ENCODE measurements at regions not wholly inside any gene's neighbourhood (a gene's known extent, or its start where the extent isn't known, plus 50 kb on each side); places are given as distances from the start of the nearest gene placed in this dataset.
"Not testable (repeated sequence)": the region's sequence is repeated elsewhere in the genome, so short reads cannot be mapped to it uniquely, and the experiment has no call there.

- not testable (repeated sequence) for TF ChIP-seq SMC3 (conservative IDR thresholded peaks at IDR 0.05; ENCODE audit: poor library complexity); CTCF (IDR thresholded peaks at IDR 0.05; ENCODE audit: poor library complexity, severe bottlenecking); EZH2 (IDR thresholded peaks at IDR 0.05; ENCODE audit: borderline replicate concordance, insufficient read depth, low read length, poor library complexity, severe bottlenecking); EP300 (conservative IDR thresholded peaks at IDR 0.05; ENCODE audit: poor library complexity, severe bottlenecking); POLR2AphosphoS5 (IDR thresholded peaks at IDR 0.05); MXI1 (conservative IDR thresholded peaks at IDR 0.05; ENCODE audit: poor library complexity, severe bottlenecking); RAD21 (conservative IDR thresholded peaks at IDR 0.05); TAF1 (IDR thresholded peaks at IDR 0.05; ENCODE audit: low read depth); REST (IDR thresholded peaks at IDR 0.05; ENCODE audit: borderline replicate concordance)
Observed at GRCh38 chr12:75787146-75787545, 244.4 kb downstream of the PHLDA1 start.

All from neural cell (in vitro differentiated cells).